IMR-90 (cell line): ENCODE measurements at regions not wholly inside any gene's neighbourhood (a gene's known extent, or its start where the extent isn't known, plus 50 kb on each side); places are given as distances from the start of the nearest gene placed in this dataset.

ENCODE experiments used
- ATAC-seq: fragments of 200-7000 bp; cut with Tn5 transposase; 2 replicates; pipeline ENCODE4 v1.9.1; 2020; ENCODE audit warnings: low read depth, mild to moderate bottlenecking, moderate library complexity
- BruUV-seq: library from RNA; stranded (reverse); fragments of 400-500 nt; replicated peaks from 2 replicates; lab custom pipeline; 2021; lab: Mats Ljungman, UMichigan
- CTCF ChIA-PET: fragments of 300-600 bp; formaldehyde crosslinking; extraction: SDS; loops from one replicate; lab custom pipeline; 2021; ENCODE audit warnings: antibody characterized with exemption; lab: Yijun Ruan, JAX
- POLR2A ChIA-PET: fragments of 300-600 bp; sonication (Branson Sonifier 250); formaldehyde crosslinking; loops from one replicate; lab custom pipeline; 2022; ENCODE audit warnings: antibody characterized with exemption; ENCODE audit not compliant: unreplicated experiment; lab: Charles Lee
- DNase-seq: peaks from one replicate; pipeline ENCODE4 v3.0.0; 2013
- H2AFZ ChIP-seq: replicated peaks from 2 replicates; pipeline ENCODE3; 2013; ENCODE audit warnings: low read length, mild to moderate bottlenecking; ENCODE audit not compliant: poor library complexity
- H2AK5ac ChIP-seq: 2 replicates; pipeline ENCODE4 v1.6.1; 2013; ENCODE audit warnings: low read depth, low read length, inconsistent platforms
- H2AK9ac ChIP-seq: replicated peaks from 2 replicates; pipeline ENCODE3; 2013; ENCODE audit warnings: mild to moderate bottlenecking, low read depth, low read length, moderate library complexity; ENCODE audit not compliant: poor library complexity
- H2BK120ac ChIP-seq: 2 replicates; pipeline ENCODE4 v1.6.1; 2013; ENCODE audit warnings: low read depth, low read length, inconsistent platforms
- H2BK15ac ChIP-seq: 3 replicates; pipeline ENCODE4 v1.6.1; 2013; ENCODE audit warnings: low read depth, low read length, inconsistent platforms
- H2BK20ac ChIP-seq: 2 replicates; pipeline ENCODE4 v1.6.1; 2013; ENCODE audit warnings: low read depth, mild to moderate bottlenecking, inconsistent platforms, low read length, moderate library complexity
- H2BK5ac ChIP-seq: 2 replicates; pipeline ENCODE4 v1.6.1; 2013; ENCODE audit warnings: mild to moderate bottlenecking, low read depth, low read length, inconsistent platforms; ENCODE audit not compliant: poor library complexity, severe bottlenecking
- H3K14ac ChIP-seq: replicated peaks from 2 replicates; pipeline ENCODE4 v1.6.1; 2013; ENCODE audit warnings: low read depth, low read length, inconsistent platforms
- H3K18ac ChIP-seq: 2 replicates; pipeline ENCODE4 v1.6.1; 2013; ENCODE audit warnings: low read depth, low read length, control low read depth
- H3K23ac ChIP-seq: 2 replicates; pipeline ENCODE4 v1.6.1; 2013; ENCODE audit warnings: low read depth, low read length, inconsistent platforms
- H3K27ac ChIP-seq: 2 replicates; pipeline ENCODE4 v1.5.1; 2013; ENCODE audit warnings: mild to moderate bottlenecking, control low read depth, low read length; ENCODE audit not compliant: insufficient read depth
- H3K27me3 ChIP-seq: 2 replicates; pipeline ENCODE4 v1.6.1; 2013; ENCODE audit warnings: low read length; ENCODE audit not compliant: control insufficient read depth, insufficient read depth
- H3K36me3 ChIP-seq: 2 replicates; pipeline ENCODE4 v1.6.1; 2013; ENCODE audit warnings: low read length, mixed read lengths; ENCODE audit not compliant: control insufficient read depth, insufficient read depth
- H3K4ac ChIP-seq: 2 replicates; pipeline ENCODE4 v1.6.1; 2013; ENCODE audit warnings: low read depth, low read length, inconsistent platforms
- H3K4me1 ChIP-seq: 2 replicates; pipeline ENCODE4 v1.6.1; 2013; ENCODE audit warnings: low read length, mixed read lengths; ENCODE audit not compliant: control insufficient read depth, insufficient read depth
- H3K4me2 ChIP-seq: 2 replicates; pipeline ENCODE4 v1.6.1; 2013; ENCODE audit warnings: low read depth, mild to moderate bottlenecking, control low read depth, low read length, moderate library complexity
- H3K4me3 ChIP-seq: 2 replicates; pipeline ENCODE4 v1.5.1; 2013; ENCODE audit warnings: low read depth, mild to moderate bottlenecking, control low read depth, low read length, moderate library complexity; ENCODE audit not compliant: insufficient read depth
- H3K56ac ChIP-seq: 2 replicates; pipeline ENCODE4 v1.6.1; 2013; ENCODE audit warnings: low read length, inconsistent platforms; ENCODE audit not compliant: insufficient read depth; ENCODE audit errors: extremely low read depth
- H3K79me1 ChIP-seq, 2 experiments: 2 replicates each; pipeline ENCODE4 v1.6.1; 2013; ENCODE audit warnings: low read length in 2 of 2, inconsistent platforms in 1 of 2, low read depth in 1 of 2
- H3K9ac ChIP-seq: 2 replicates; pipeline ENCODE4 v1.6.1; 2013; ENCODE audit warnings: low read depth, low read length, control low read depth
- H3K9me1 ChIP-seq: 2 replicates; pipeline ENCODE4 v1.6.1; 2013; ENCODE audit warnings: low read length, inconsistent platforms; ENCODE audit not compliant: insufficient read depth
- H3K9me3 ChIP-seq: 2 replicates; pipeline ENCODE4 v1.6.1; 2013; ENCODE audit warnings: low read length; ENCODE audit not compliant: control insufficient read depth, insufficient read depth
- H4K20me1 ChIP-seq: 2 replicates; pipeline ENCODE4 v1.6.1; 2013; ENCODE audit warnings: low read length, inconsistent platforms; ENCODE audit not compliant: insufficient read depth
- H4K5ac ChIP-seq: 2 replicates; pipeline ENCODE4 v1.6.1; 2013; ENCODE audit warnings: mild to moderate bottlenecking, low read depth, low read length, control low read depth
- H4K8ac ChIP-seq, 2 experiments: 2 replicates each; pipeline ENCODE4 v1.6.1; 2013; ENCODE audit warnings: low read depth in 2 of 2, low read length in 2 of 2, control low read depth in 1 of 2, inconsistent platforms in 1 of 2
- H4K91ac ChIP-seq: 2 replicates; pipeline ENCODE4 v1.6.1; 2013; ENCODE audit warnings: low read depth, low read length, inconsistent platforms; ENCODE audit not compliant: insufficient read depth
- BHLHE40 ChIP-seq: fragments of 150-350 bp; IDR thresholded peaks from 2 replicates; pipeline ENCODE4 v1.6.1; 2016; ENCODE audit warnings: mild to moderate bottlenecking, low read depth, low read length
- CEBPB ChIP-seq: IDR thresholded peaks from 2 replicates; pipeline ENCODE4 v1.6.1; 2012; ENCODE audit warnings: low read depth, low read length, improper control_type of control experiment
- CTCF ChIP-seq: conservative IDR thresholded peaks from 2 replicates; pipeline ENCODE4 v1.5.1; 2012; ENCODE audit warnings: mild to moderate bottlenecking, low read depth, low read length, improper control_type of control experiment
- ELK1 ChIP-seq: fragments of 150-350 bp; IDR thresholded peaks from 2 replicates; pipeline ENCODE4 v1.6.1; 2016; ENCODE audit warnings: low read depth, mild to moderate bottlenecking, low read length, moderate library complexity, borderline replicate concordance
- FOS ChIP-seq: fragments of 150-350 bp; IDR thresholded peaks from 2 replicates; pipeline ENCODE4 v1.6.1; 2016; ENCODE audit warnings: low read depth, low read length
- MAFK ChIP-seq: IDR thresholded peaks from 2 replicates; pipeline ENCODE4 v1.6.1; 2012; ENCODE audit warnings: low read depth, low read length, improper control_type of control experiment
- MAZ ChIP-seq: IDR thresholded peaks from 2 replicates; pipeline ENCODE4 v1.6.1; 2012; ENCODE audit warnings: low read depth, mild to moderate bottlenecking, low read length, improper control_type of control experiment, moderate library complexity, borderline replicate concordance
- MXI1 ChIP-seq: IDR thresholded peaks from 2 replicates; pipeline ENCODE4 v1.6.1; 2012; ENCODE audit warnings: low read depth, mild to moderate bottlenecking, low read length, moderate library complexity, borderline replicate concordance
- NFE2L2 ChIP-seq: fragments of 150-350 bp; IDR thresholded peaks from 2 replicates; pipeline ENCODE4 v1.6.1; 2016; ENCODE audit warnings: low read depth, mild to moderate bottlenecking, low read length
- POLR2A ChIP-seq: IDR thresholded peaks from 2 replicates; pipeline ENCODE4 v1.6.1; 2012; ENCODE audit warnings: mild to moderate bottlenecking, low read depth, low read length
- RAD21 ChIP-seq: IDR thresholded peaks from 2 replicates; pipeline ENCODE4 v1.6.1; 2012; ENCODE audit warnings: low read length, improper control_type of control experiment
- RCOR1 ChIP-seq: IDR thresholded peaks from 2 replicates; pipeline ENCODE4 v1.6.1; 2012; ENCODE audit warnings: mild to moderate bottlenecking, low read length, improper control_type of control experiment; ENCODE audit not compliant: insufficient replicate concordance
- RFX5 ChIP-seq: IDR thresholded peaks from 2 replicates; pipeline ENCODE4 v1.8.0; 2012; ENCODE audit warnings: low read depth, mild to moderate bottlenecking, low read length, moderate library complexity
- SMC3 ChIP-seq: fragments of 150-350 bp; IDR thresholded peaks from 2 replicates; pipeline ENCODE4 v1.6.1; 2016; ENCODE audit warnings: low read depth, mild to moderate bottlenecking, antibody characterized with exemption, low read length, moderate library complexity
- USF2 ChIP-seq: fragments of 150-350 bp; IDR thresholded peaks from 2 replicates; pipeline ENCODE4 v1.6.1; 2017; ENCODE audit warnings: mild to moderate bottlenecking, antibody characterized with exemption, low read length, low read depth
- WGBS, 2 experiments: methylation state at CpG; one replicate each; pipeline versions ENCODE4 v1.1.5 to v1.1.7; 2013; ENCODE audit warnings: missing lambda C conversion rate in 2 of 2; ENCODE audit not compliant: insufficient read length in 1 of 2; ENCODE audit errors: extremely low coverage in 2 of 2; 5-methylcytosine and 5-hydroxymethylcytosine counted together
- dilution Hi-C: fragments of 300-500 bp; cut with HindIII; formaldehyde crosslinking; loops from one replicate; pipeline ENCODE4 v1.14.3; 2018; ENCODE audit warnings: low sequenced_read_pairs; ENCODE audit not compliant: unreplicated experiment
- in situ Hi-C: fragments of 300-500 bp; cut with MboI; formaldehyde crosslinking; loops from 3 replicates; pipeline ENCODE4 v1.14.3; 2019; ENCODE audit warnings: low sequenced_read_pairs, inconsistent platforms, mixed read lengths
- intact Hi-C: fragments of 100-400 bp; cut with micrococcal nuclease; formaldehyde crosslinking; loops from 2 replicates; pipeline ENCODE4 v1.10.0; 2022

- TF ChIP-seq MAFK (no peak), SMC3 (no peak), USF2 (no peak), MAZ (no peak), CTCF (no peak), NFE2L2 (no peak), RCOR1 (no peak), BHLHE40 (no peak), RFX5 (no peak), RAD21 (no peak), MXI1 (no peak), CEBPB (no peak), FOS (no peak), POLR2A (no peak), ELK1 (no peak)
- Histone ChIP-seq H2BK5ac (no peak overlapping the region), H3K36me3 (no peaks in the 10 kb centered on the region), H2BK20ac (no peak overlapping the region), H3K9ac (no peak overlapping the region), H3K4ac (no peak overlapping the region), H3K18ac (no peak overlapping the region), H3K4me2 (no peak overlapping the region), H4K91ac (no peak overlapping the region), H2AK9ac (no peak overlapping the region), H3K23ac (no peak overlapping the region), H3K9me1 (no peaks in the 10 kb centered on the region), H3K4me1 (no peaks in the 10 kb centered on the region), H3K14ac (no peak overlapping the region), H4K8ac (no peak overlapping the region), H3K9me3 (no peaks in the 10 kb centered on the region), H3K4me3 (no peak overlapping the region), H3K27ac (no peak overlapping the region), H2BK120ac (no peak overlapping the region), H3K79me1 (no peaks in the 10 kb centered on the region), H4K5ac (no peak overlapping the region), H3K27me3 (no peaks in the 10 kb centered on the region), H2BK15ac (no peak overlapping the region), H4K20me1 (no peaks in the 10 kb centered on the region), H3K56ac (no peak overlapping the region), H2AK5ac (no peak overlapping the region), H2AFZ (no peak overlapping the region)
- in situ Hi-C loops (no loop called here), dilution Hi-C loops (no loop called here), intact Hi-C loops (no loop called here)
- no peak for DNase-seq
- no CpG with 5 or more reads among the region's 2 CpGs for WGBS, 2 experiments
- ChIA-PET POLR2A (no interaction called here), CTCF (no interaction called here)
- no peak for ATAC-seq
- no TSS peak for BruUV-seq
Observed at GRCh38 chr10:6833458-6834011, 253.5 kb upstream of the PRKCQ start.
